ENCODE measurements at regions not wholly inside any gene's neighbourhood (a gene's known extent, or its start where the extent isn't known, plus 50 kb on each side); places are given as distances from the start of the nearest gene placed in this dataset.

- no peaks in the 10 kb centered on the region for H3K4me1 Mint-ChIP-seq
- no peaks in the 10 kb centered on the region for H3K4me1 ChIP-seq (ENCODE audit: control insufficient read depth in 1 of 2, extremely low read depth in 1 of 2, insufficient read depth in 2 of 2, low read length in 2 of 2)
- POLR2A ChIA-PET: no interaction called here
- ATAC-seq (replicated peaks in 1 of 4) (no peak), DNase-seq (no peak)
- WGBS (ENCODE audit: insufficient coverage): 88% methylated on average over 11 of the region's 14 CpGs
- no peak overlapping the region for H3K4me3 Mint-ChIP-seq
- CTCF ChIA-PET: no interaction called here
- H3K36me3 Mint-ChIP-seq: no peaks in the 10 kb centered on the region
- no peak overlapping the region for H3K27ac ChIP-seq (ENCODE audit: low read length)
- H3K27ac Mint-ChIP-seq: no peak overlapping the region
- no peaks in the 10 kb centered on the region for H3K36me3 ChIP-seq (ENCODE audit: control insufficient read depth in 2 of 2, extremely low read depth in 1 of 2, insufficient read depth in 1 of 2, low read length in 1 of 2)
- H3K4me3 ChIP-seq (ENCODE audit: control insufficient read depth in 1 of 2, extremely low read depth in 1 of 2, low read length in 1 of 2): no peak overlapping the region
- H3K27me3 ChIP-seq (replicated peaks in 1 of 2; ENCODE audit: control insufficient read depth in 2 of 2, extremely low read depth in 1 of 2, insufficient read depth in 2 of 2, low read length in 1 of 2): peaks cover 0 to 8% of the 10 kb centered on the region in 2 experiments
- no peaks in the 10 kb centered on the region for H3K9me3 Mint-ChIP-seq
- H3K27me3 Mint-ChIP-seq: no peaks in the 10 kb centered on the region
- no peaks in the 10 kb centered on the region for H3K9me3 ChIP-seq
Observed at GRCh38 chr11:126112547-126112946, 49.9 kb upstream of the CDON start.
